ENCODE measurements at regions not wholly inside any gene's neighbourhood (a gene's known extent, or its start where the extent isn't known, plus 50 kb on each side); places are given as distances from the start of the nearest gene placed in this dataset.
"Not testable (repeated sequence)": the region's sequence is repeated elsewhere in the genome, so short reads cannot be mapped to it uniquely, and the experiment has no call there.

DNA sequence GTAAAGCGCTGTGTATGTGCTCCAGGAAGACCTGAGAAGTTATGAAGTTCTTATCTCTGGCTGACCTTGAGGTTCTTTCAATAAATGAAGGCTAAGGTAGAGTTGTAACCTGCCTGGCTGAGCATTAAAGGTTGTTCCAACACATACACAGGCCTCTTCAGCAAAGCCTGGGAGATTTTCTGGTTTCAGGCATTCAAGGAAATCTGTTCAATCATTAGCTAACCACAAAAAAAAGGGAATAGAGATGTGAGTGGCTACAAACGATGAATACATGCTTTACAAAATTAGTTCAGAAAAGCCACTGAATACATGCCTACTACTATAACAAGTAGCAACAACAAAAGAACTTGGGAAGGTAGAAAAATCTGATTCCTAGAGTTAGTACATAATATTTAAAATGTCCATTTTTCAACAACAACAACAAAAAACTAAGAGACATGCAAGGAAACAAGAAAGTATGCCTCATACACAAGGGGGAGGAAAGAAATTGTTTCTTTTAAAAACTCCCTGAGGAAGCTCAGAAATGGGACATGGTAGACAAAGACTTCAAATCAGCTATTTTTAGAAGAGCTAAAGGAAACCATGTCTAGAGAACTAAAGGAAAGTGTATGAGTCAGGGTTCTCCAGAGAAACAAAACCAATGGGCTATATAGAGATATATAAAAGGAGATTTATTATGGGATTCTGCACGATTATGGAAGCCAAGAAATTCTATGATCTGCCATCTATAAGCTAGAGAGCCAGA lies 191.5 kb upstream of the IPO5 start:
- DNase-seq, result no peak
- in situ Hi-C loops (cut with MboI; ENCODE audit: low pct_unique_long_range_greater_than_20kb, low sequenced_read_pairs), result no loop called here

DNA sequence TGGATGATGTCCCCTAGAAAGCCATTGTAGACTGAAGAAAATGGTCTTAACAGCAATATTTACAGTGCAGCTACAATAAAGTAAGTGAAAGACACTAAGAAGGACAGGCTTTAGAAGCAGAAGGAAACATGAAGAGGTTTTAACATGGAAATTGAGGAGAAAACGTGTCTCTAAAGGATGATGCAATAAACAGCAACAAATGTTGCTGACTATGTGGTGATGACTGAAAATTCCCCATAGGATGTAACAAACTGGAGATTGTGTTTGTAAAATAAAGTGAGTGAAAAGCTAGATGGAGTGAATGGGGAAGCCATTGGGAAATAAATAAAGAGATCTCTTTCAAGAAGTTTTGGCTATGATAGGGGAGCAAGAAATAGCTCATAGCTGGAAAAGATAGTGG lies 186.7 kb upstream of the IPO5 start:
- DNase-seq, result no peak
- in situ Hi-C loops (cut with MboI; ENCODE audit: low pct_unique_long_range_greater_than_20kb, low sequenced_read_pairs), result no loop called here

DNA sequence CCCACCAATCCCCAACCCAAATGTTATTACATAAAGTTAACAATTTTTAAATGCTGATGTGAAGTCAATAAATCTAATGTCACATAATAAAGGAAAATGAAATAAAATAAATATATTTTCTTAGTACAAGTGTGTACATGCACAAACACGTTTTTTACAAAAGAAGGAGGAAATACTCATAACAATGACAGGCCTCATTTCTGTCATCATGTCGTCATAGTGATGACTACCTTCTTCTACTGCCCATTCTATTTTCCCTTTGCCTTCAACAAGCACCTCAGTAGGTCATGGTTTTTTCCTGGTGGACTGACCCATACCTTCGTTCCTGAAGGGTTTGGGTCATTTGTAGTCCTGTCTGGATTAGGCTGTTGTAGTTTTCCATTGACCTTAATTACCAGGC lies 185.3 kb upstream of the IPO5 start:
- in situ Hi-C loops (cut with MboI; ENCODE audit: low pct_unique_long_range_greater_than_20kb, low sequenced_read_pairs), result no loop called here

DNA sequence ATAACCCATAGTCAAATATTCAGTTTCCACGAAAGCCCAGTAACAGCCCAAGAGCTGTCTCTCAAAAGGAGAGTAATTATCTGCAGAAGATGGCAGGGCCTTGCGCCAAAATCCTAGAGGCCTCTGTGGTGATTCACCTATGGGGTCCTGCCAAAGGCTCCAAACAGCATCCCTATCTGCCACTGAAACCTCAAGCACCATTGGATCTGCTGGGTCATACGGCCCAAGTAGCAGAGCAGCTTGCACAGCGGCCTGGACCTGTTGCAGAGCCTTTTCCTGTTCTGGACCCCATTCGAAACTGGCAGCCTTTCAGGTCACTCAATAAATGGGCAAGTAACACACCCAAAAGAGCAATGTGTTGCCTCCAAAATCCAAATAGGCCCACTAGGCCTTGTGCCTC lies 183.2 kb upstream of the IPO5 start:
- DNase-seq; in situ Hi-C loops (cut with MboI; ENCODE audit: low pct_unique_long_range_greater_than_20kb, low sequenced_read_pairs): not testable (repeated sequence)

More for the DNA sequence above, 185.3 kb upstream of the IPO5 start:
- no peak for DNase-seq

DNA sequence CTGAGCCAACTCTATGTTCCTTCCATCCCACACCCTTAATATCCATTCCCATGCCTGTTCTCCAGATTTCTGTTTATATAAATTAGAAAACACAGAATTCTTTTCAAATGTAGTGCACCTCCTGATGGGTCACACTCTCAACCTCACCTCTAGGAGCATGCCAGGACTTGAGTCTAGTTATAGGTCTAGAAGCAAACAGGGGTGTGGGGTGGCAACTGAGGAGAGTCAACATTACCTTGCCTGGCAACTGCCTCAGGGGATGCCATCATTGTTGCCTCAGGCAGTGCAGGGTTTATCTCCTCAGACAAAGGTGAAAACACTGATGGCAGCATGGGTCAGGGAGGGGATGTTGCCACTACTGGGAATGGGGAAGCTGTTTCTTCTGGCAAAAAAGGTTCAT lies 181.0 kb upstream of the IPO5 start:
- DNase-seq; in situ Hi-C loops (cut with MboI; ENCODE audit: low pct_unique_long_range_greater_than_20kb, low sequenced_read_pairs): not testable (repeated sequence)

DNA sequence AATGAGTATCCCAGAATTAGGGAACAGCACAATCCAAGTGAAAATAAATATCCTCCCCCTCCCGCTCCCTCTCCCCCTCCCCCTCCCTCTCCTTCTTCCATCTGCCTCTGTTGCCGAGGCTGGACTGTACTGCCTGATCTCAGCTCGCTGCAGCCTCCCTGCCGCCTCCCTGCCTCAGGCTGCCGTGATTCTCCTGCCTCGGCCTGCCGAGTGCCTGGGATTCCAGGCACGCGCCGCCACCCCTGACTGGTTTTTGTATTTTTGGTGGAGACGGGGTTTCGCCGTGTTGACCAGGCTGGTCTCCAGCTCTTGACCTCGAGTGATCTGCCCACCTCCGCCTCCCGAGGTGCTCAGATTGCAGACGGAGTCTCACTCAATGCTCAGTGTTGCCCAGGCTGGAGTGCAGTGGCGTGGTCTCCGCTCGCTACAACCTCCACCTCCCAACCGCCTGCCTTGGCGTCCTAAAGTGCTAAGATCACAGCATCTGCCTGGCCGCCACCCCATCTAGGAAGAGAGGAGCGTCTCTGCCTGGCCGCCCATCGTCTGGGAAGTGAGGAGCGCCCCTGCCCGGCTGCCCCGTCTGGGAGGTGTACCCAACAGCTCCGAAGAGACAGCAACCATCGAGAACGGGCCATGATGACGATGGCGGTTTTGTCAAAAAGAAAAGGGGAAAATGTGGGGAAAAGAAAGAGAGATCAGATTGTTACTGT lies 178.9 kb upstream of the IPO5 start:
- DNase-seq; in situ Hi-C loops (cut with MboI; ENCODE audit: low pct_unique_long_range_greater_than_20kb, low sequenced_read_pairs): not testable (repeated sequence)

DNA sequence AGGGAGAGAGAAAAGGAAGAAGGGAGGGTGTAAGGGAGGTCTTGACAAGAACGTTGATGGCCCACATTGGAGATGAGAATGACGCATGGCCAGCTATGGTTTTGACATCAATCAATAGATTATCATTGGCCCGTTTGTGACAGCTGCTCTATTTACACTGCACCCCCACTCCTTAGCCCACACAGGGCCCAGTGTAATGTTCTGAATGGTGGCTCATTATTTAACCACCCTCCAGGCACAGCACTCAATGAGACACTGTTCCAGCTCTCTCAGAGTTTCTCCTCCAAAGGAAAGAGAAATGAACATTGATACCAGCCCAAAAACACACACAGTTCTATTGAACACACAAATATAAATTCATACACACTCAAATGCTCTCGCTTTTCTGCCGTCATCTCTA lies 173.0 kb upstream of the IPO5 start:
- in situ Hi-C loops (cut with MboI; ENCODE audit: low pct_unique_long_range_greater_than_20kb, low sequenced_read_pairs), result no loop called here
- no peak for DNase-seq

DNA sequence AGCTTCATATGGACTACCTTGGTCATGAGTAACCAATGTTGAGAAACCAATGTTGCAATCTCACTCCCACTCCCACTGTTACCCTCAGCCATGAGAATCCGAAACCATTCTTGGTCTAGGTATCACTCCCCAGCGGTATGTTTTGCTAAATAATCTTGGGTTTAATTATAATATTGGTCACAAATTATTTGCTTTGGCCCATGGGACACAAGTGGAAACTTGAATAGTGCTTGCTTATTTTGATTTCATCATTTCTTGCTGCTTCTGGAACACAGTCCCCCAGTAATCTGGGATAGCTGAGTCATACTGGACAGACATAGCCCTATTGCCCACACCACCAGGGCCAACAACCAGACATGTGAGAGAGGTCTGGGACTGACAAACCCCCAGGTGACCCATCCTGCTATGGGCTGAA lies 171.6 kb upstream of the IPO5 start:
- in situ Hi-C loops (cut with MboI; ENCODE audit: low pct_unique_long_range_greater_than_20kb, low sequenced_read_pairs), result no loop called here
- DNase-seq, result no peak

DNA sequence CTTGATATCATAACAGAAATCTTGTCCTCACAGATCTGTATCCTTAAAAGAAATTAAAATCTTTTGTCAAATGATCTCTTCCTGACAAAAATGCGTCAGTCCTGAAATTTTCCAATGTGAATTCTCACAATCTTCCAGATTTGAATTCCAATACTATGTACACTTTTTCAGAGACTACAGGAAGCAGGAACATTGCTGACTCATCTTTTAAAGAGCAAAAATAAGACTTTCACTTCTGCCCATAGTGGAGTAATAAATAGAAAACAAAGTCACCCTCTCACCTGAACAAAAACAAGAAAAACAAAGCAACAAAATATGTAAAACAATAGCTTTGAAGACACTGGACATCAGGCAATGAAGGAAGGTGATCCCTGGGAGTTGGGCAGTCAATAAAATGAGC lies 167.0 kb upstream of the IPO5 start:
- in situ Hi-C loops (cut with MboI; ENCODE audit: low pct_unique_long_range_greater_than_20kb, low sequenced_read_pairs), result no loop called here
- no peak for DNase-seq

DNA sequence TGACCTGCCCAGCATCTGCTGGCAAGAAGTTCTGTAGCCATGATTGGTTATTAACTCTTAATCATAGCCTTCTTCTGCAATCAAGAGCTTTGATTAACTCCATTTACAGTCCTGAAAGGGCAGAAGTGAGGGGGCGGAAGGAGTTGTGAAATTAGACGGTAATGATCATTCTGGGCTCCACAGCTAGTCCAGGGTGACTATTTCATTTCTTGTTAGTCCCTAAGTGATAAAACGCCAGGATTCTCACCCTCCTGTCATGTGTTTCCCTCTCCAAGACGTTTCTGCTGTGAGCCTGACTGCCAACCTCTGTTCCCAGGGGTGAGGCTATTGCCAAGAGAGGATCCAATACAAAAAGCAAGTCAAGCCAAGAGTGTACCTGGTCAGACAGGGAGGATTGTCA lies 155.9 kb upstream of the IPO5 start:
- in situ Hi-C loops (cut with MboI; ENCODE audit: low pct_unique_long_range_greater_than_20kb, low sequenced_read_pairs), result no loop called here
- DNase-seq, result no peak

DNA sequence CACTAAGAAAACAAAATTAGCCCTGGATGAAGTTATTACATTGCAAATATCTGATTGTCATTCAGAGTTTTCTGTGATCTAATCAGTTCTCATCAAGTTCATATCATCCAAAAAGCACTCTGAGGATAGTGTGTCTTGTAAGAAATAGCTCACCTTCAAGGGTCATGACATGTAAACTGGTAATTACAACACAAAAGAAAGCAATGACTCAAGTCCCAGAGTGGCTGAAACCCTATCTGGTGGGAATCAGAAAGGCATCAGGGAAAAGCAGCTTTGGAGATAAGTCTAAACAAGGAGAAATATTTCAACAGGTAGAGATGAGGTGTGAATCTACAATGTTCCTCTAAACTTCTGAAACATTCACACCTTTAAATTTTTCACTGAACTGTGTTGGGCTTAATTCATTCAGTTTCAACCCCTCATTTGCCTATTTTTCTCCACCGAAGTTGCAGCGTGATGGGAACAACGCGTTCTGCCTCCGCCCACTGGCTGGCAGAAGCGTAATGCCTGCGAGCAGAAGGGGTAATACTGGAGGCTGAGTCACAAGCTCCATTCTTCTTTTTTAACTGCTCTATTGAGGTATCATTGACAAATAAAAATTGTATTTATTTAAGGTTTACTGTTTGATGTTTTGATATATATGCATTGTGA lies 155.2 kb upstream of the IPO5 start:
- in situ Hi-C loops (cut with MboI; ENCODE audit: low pct_unique_long_range_greater_than_20kb, low sequenced_read_pairs), result no loop called here
- DNase-seq, result no peak

DNA sequence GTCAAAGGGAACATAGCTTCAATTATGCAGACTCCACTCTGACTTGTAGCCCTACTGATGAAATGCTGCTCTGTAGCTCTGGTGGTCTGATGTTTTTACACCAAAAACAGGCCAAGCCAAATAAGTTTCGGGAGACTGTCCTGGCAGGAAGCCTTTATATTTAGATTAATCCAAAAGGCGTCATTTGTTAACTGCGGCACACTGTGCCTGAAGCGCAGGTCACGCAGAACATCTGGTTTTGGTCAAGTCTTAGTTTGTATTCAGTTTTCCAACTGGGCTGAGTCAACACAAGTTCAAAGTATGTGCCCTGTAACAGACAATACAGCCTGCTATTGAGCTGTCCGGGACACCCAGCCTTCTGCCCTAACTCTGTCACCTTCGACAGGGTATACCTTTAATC lies 154.6 kb upstream of the IPO5 start:
- no peak for DNase-seq
- in situ Hi-C loops (cut with MboI; ENCODE audit: low pct_unique_long_range_greater_than_20kb, low sequenced_read_pairs), result no loop called here

DNA sequence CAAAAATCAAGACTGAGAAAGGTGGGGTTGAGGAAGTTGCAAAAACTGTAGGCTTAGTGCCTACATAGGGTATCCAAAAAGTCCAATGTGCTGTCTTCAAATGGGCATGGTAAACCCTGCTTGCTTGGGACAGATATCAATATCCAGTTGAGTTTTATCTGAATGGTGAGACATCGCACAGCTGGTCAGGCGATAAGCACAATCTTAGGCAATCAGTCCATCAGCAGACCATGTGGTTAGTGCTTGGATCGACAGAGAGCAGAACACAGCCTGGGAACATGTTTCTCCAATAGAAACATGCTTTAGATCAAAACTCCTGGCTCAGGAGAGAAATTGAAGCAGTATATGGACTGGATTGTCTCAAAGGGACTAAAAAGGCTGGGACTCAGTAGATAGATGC lies 151.3 kb upstream of the IPO5 start:
- DNase-seq, result no peak
- in situ Hi-C loops (cut with MboI; ENCODE audit: low pct_unique_long_range_greater_than_20kb, low sequenced_read_pairs), result no loop called here

DNA sequence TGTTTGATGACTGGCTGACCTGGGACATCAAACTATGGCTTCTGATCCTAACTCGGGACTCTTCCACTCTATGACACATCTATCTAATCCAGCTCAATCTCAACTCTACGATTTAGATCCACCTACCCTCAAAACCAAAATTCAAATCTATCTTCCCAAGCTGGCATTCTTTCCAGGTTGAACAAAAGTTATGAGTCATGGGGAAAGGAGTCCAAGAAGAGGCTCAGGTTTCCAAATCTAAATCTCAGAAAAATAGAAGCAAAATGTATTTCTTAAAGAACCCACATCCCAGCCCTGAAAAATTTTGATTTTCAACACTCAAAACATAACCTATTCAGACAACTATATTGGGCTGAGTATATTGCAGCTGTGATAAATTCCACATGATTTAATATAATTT lies 143.9 kb upstream of the IPO5 start:
- no peak for DNase-seq
- in situ Hi-C loops (cut with MboI; ENCODE audit: low pct_unique_long_range_greater_than_20kb, low sequenced_read_pairs), result no loop called here

DNA sequence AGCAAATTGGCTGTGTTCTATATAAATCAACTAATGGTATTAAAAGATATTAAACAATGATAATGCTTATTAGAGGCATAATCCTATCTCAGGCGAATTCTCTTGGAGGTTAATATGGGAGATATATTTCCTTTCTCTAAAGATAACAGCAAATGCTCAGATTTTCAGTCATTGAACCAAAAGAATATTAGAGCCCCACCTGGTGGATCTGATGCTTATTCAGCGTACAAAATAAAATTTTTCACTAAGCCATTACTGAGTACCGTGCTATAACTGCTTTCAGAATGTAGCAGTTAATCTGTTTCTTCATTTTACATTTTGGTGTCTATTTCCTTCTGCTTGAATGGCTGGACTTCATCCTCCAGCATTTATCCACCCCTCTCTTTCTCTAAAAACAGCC lies 143.3 kb upstream of the IPO5 start:
- in situ Hi-C loops (cut with MboI; ENCODE audit: low pct_unique_long_range_greater_than_20kb, low sequenced_read_pairs), result no loop called here

DNA sequence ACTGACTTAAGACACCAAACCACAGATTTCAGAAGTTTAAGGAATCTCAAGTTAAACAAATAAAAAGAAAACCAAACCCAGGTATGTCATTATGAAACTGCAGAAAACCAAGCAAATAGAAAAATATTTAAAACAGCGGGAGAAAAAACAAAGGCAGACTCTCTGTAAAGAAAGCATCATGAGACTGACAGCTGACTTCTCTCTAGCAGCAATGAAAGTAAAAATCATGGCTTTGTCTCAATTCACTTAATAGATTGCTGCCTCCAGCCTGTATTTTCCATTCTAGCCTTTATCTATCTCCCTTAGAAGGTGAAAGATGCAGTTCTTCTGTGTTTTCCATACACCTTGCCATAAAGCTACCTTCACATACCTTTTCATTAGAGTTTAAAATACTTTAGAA lies 131.1 kb upstream of the IPO5 start:
- DNase-seq, result no peak
- in situ Hi-C loops (cut with MboI; ENCODE audit: low pct_unique_long_range_greater_than_20kb, low sequenced_read_pairs), result no loop called here

More for the DNA sequence above, 143.3 kb upstream of the IPO5 start:
- peak; percentile 3 for DNase-seq

DNA sequence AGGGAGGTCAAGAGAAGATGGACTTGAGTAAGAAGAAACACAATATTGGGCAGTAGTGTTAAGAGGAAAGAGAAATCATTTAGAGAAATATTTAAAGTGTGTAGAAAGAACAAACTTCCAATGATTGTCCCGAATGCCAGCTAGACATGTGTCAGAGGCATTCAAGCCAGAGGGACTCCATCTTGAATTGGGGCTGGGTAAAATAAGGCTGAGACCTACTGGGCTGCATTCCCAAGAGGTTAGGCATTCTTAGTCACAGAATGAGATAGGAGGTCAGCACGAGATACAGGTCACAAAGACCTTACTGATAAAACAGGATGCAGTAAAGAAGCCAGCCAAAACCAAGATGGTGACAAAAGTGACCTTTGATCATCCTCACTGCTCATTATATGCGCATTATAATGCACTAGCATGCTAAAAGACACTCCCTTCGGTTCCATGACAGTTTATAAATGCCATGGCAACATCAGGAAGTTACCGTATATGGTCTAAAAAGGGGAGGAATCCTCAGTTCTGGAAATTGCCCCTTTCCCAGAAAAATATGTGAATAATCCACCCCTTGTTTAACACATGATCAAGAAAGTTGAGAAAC lies 127.0 kb upstream of the IPO5 start:
- in situ Hi-C loops (cut with MboI; ENCODE audit: low pct_unique_long_range_greater_than_20kb, low sequenced_read_pairs), result no loop called here
- no peak for DNase-seq

DNA sequence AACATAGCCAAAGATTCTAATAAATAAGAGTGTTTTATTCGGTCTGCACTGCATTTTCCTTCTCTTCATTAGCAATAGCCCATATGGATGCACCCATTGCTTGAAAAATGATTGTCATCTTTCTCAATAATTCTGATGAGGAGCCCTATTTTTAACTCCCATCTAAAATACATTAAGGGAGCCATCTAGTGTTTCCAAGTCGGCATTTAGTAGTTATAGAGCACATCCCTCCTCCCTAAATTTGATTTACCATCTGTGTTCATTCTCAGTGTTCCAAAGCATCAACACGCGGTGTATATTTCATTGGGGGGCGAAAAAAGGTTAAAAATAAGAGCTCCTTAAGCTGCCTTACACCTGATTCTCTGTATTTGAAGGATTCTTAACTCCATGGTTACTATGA lies 119.2 kb upstream of the IPO5 start:
- in situ Hi-C loops (cut with MboI; ENCODE audit: low pct_unique_long_range_greater_than_20kb, low sequenced_read_pairs), result no loop called here
- DNase-seq, result no peak

DNA sequence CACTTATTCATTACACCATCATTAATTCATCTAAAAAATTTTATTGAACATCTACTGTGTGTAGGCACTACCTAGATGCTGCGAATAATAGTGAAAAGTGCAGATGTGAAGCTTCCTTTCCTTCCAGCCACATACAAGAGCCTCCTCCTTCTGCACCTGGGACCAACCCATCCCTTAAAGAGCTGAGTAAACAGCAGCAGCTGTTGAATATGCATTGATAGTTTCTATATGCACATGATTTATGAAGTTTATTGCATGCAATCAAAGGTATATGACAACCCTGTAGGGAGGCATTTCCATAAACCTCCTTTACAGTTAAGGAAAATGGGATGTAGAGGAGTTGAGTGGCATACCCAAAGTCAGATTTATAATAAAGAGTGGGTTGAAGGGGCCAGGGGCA lies 110.3 kb upstream of the IPO5 start:
- no peak for DNase-seq
- in situ Hi-C loops (cut with MboI; ENCODE audit: low pct_unique_long_range_greater_than_20kb, low sequenced_read_pairs), result no loop called here

DNA sequence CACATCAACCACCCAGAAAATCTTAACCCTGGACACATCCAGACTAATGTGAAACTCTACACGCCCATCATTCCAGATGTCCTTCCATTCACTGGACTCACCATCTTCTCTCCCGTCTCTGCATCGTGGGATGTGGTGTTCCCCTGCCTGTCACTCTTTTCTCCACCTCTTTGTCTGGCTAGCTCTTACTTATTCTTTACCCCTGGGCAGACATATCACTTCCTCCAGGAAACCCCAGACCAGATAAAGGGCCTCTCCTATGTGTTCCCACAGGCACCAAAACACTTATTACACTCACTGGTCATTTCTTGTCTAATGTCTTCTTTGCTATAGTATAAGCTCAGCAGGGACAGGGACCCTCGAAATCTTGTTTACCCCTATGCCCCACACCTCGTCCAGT lies 109.3 kb upstream of the IPO5 start:
- in situ Hi-C loops (cut with MboI; ENCODE audit: low pct_unique_long_range_greater_than_20kb, low sequenced_read_pairs), result no loop called here
- DNase-seq, result no peak
